CD4-positive, alpha-beta memory T cell (primary cell): ENCODE measurements at regions not wholly inside any gene's neighbourhood (a gene's known extent, or its start where the extent isn't known, plus 50 kb on each side); places are given as distances from the start of the nearest gene placed in this dataset.

Experiments
- CTCF ChIA-PET: fragments of 350-600 bp; sonication (Branson Sonifier 250); formaldehyde crosslinking; loops from one replicate; lab custom pipeline; 2021; ENCODE audit warnings: inconsistent platforms; ENCODE audit not compliant: partially characterized antibody; lab: Charles Lee
- POLR2A ChIA-PET: fragments of 350-600 bp; sonication (Branson Sonifier 250); formaldehyde crosslinking; loops from one replicate; lab custom pipeline; 2021; ENCODE audit not compliant: partially characterized antibody; lab: Charles Lee
- DNase-seq, 5 donors: peaks; one replicate each; pipeline versions ENCODE4 v3.0.0 to v3.0.0-alpha.2; 2020 to 2022; ENCODE audit warnings: mixed read lengths in 1 of 5
- H3K27ac ChIP-seq: one replicate; pipeline ENCODE4 v1.7.0; 2013; ENCODE audit warnings: low read depth, low read length
- H3K27me3 ChIP-seq: 2 replicates; pipeline ENCODE4 v1.7.0; 2013; ENCODE audit warnings: mild to moderate bottlenecking, low read length, moderate library complexity; ENCODE audit not compliant: insufficient read depth
- H3K36me3 ChIP-seq: 2 replicates; pipeline ENCODE4 v1.7.0; 2013; ENCODE audit warnings: mild to moderate bottlenecking, low read length, moderate library complexity; ENCODE audit not compliant: insufficient read depth
- H3K4me1 ChIP-seq: 2 replicates; pipeline ENCODE4 v1.7.0; 2013; ENCODE audit warnings: mild to moderate bottlenecking, low read length, moderate library complexity; ENCODE audit not compliant: insufficient read depth
- H3K4me3 ChIP-seq, 2 donors: one replicate each; pipeline ENCODE4 v1.7.0; 2013; ENCODE audit warnings: low read length in 2 of 2, mild to moderate bottlenecking in 1 of 2
- H3K9me3 ChIP-seq, 2 donors: one replicate each; pipeline ENCODE4 v1.7.0; 2013; ENCODE audit warnings: low read length in 2 of 2, control low read depth in 1 of 2; ENCODE audit not compliant: control insufficient read depth in 1 of 2
- H3K27ac Mint-ChIP-seq, 7 donors: one replicate each; pipeline ENCODE4 v1.8.0; 2020 to 2021; ENCODE audit warnings: mixed read lengths in 7 of 7, mild to moderate bottlenecking in 6 of 7, inconsistent platforms in 3 of 7, moderate library complexity in 3 of 7
- H3K27me3 Mint-ChIP-seq, 2 donors: one replicate each; pipeline ENCODE4 v1.8.0; 2020 to 2021; ENCODE audit warnings: mixed read lengths in 2 of 2
- H3K36me3 Mint-ChIP-seq, 2 donors: one replicate each; pipeline ENCODE4 v1.8.0; 2020 to 2021; ENCODE audit warnings: mixed read lengths in 2 of 2, inconsistent platforms in 1 of 2, mild to moderate bottlenecking in 1 of 2
- H3K4me1 Mint-ChIP-seq, 4 donors: one replicate each; pipeline ENCODE4 v1.8.0; 2020 to 2021; ENCODE audit warnings: mixed read lengths in 4 of 4, mild to moderate bottlenecking in 1 of 4
- H3K4me3 Mint-ChIP-seq, 8 donors: one replicate each; pipeline ENCODE4 v1.8.0; 2020 to 2021; ENCODE audit warnings: mixed read lengths in 8 of 8, mild to moderate bottlenecking in 7 of 8, moderate library complexity in 6 of 8, inconsistent platforms in 3 of 8
- H3K9me3 Mint-ChIP-seq, 8 donors: one replicate each; pipeline ENCODE4 v1.8.0; 2020 to 2021; ENCODE audit warnings: mixed read lengths in 8 of 8, mild to moderate bottlenecking in 5 of 8, inconsistent platforms in 3 of 8, moderate library complexity in 1 of 8
- intact Hi-C: fragments of 100-400 bp; cut with micrococcal nuclease; formaldehyde crosslinking; loops from one replicate; pipeline ENCODE4 v1.15.1; 2023

- no peak for DNase-seq
- H3K4me3 Mint-ChIP-seq, result no peak overlapping the region
- Histone ChIP-seq H3K4me1 (no peaks in the 10 kb centered on the region), H3K4me3 (no peak overlapping the region), H3K27me3 (no peaks in the 10 kb centered on the region), H3K36me3 (no peaks in the 10 kb centered on the region), H3K9me3 (no peaks in the 10 kb centered on the region), H3K27ac (no peak overlapping the region)
- ChIA-PET CTCF (no interaction called here), POLR2A (no interaction called here)
- peaks cover 0 to 4% (median 3%) of the 10 kb centered on the region in 4 donors for H3K4me1 Mint-ChIP-seq
- H3K27ac Mint-ChIP-seq, result no peak overlapping the region
- peaks cover 9 to 18% of the 10 kb centered on the region in 2 donors for H3K27me3 Mint-ChIP-seq
- intact Hi-C loops, result no loop called here
- H3K9me3 Mint-ChIP-seq, result peaks cover 0 to 3% (median 0%) of the 10 kb centered on the region in 8 donors
- H3K36me3 Mint-ChIP-seq, result peaks cover 0 to 4% of the 10 kb centered on the region in 2 donors
Observed at GRCh38 chr10:4685491-4685890, 140.5 kb upstream of the AKR1E2 start.

GRCh38 chr10:4684434-4684833 lies 141.6 kb upstream of the AKR1E2 start:
- Histone ChIP-seq H3K27ac (no peak overlapping the region), H3K4me1 (no peaks in the 10 kb centered on the region), H3K27me3 (no peaks in the 10 kb centered on the region), H3K9me3 (no peaks in the 10 kb centered on the region), H3K36me3 (no peaks in the 10 kb centered on the region), H3K4me3 (no peak overlapping the region)
- H3K4me3 Mint-ChIP-seq, result no peak overlapping the region
- CTCF ChIA-PET, result no interaction called here
- peaks cover 0 to 4% (median 3%) of the 10 kb centered on the region in 4 donors for H3K4me1 Mint-ChIP-seq
- peaks cover 0 to 4% of the 10 kb centered on the region in 2 donors for H3K36me3 Mint-ChIP-seq
- no peak overlapping the region for H3K27ac Mint-ChIP-seq
- POLR2A ChIA-PET, result no interaction called here
- peaks cover 0 to 3% (median 0%) of the 10 kb centered on the region in 8 donors for H3K9me3 Mint-ChIP-seq
- intact Hi-C loops, result no loop called here
- peaks cover 9 to 19% of the 10 kb centered on the region in 2 donors for H3K27me3 Mint-ChIP-seq
- DNase-seq, result no peak

- POLR2A ChIA-PET, result no interaction called here
- Mint-ChIP-seq H3K9me3 (peaks cover 0 to 3% (median 0%) of the 10 kb centered on the region in 8 donors), H3K27me3 (peaks cover 9 to 19% of the 10 kb centered on the region in 2 donors), H3K36me3 (peaks cover 0 to 4% of the 10 kb centered on the region in 2 donors), H3K27ac (no peak overlapping the region), H3K4me3 (peak overlapping the region in 1 of 8 donors; percentile 57), H3K4me1 (peaks cover 0 to 4% (median 3%) of the 10 kb centered on the region in 4 donors)
- Histone ChIP-seq H3K27ac (no peak overlapping the region), H3K4me1 (no peaks in the 10 kb centered on the region), H3K36me3 (no peaks in the 10 kb centered on the region), H3K4me3 (no peak overlapping the region), H3K9me3 (no peaks in the 10 kb centered on the region), H3K27me3 (no peaks in the 10 kb centered on the region)
- CTCF ChIA-PET, result no interaction called here
- intact Hi-C loops, result no loop called here
- no peak for DNase-seq
Observed at GRCh38 chr10:4683838-4684237, 142.2 kb upstream of the AKR1E2 start.

- POLR2A ChIA-PET, result no interaction called here
- H3K27me3 Mint-ChIP-seq, result peaks cover 14 to 19% of the 10 kb centered on the region in 2 donors
- H3K27ac Mint-ChIP-seq, result no peak overlapping the region
Observed at GRCh38 chr10:4683137-4683536, 142.9 kb upstream of the AKR1E2 start.

GRCh38 chr10:4678951-4679671 lies 146.9 kb upstream of the AKR1E2 start:
- H3K9me3 Mint-ChIP-seq, result peaks cover 0 to 2% (median 0%) of the 10 kb centered on the region in 8 donors
- ChIA-PET POLR2A (no interaction called here), CTCF (interaction anchor here (0.7 kb wide), 1 partner anchor 22 kb away, joined by 3 read pairs; no protein-coding TSS in a partner anchor)

More at GRCh38 chr10:4683137-4683536, 142.9 kb upstream of the AKR1E2 start:
- no peaks in the 10 kb centered on the region for H3K27me3 ChIP-seq
- no peak for DNase-seq
- H3K9me3 Mint-ChIP-seq, result peaks cover 0 to 3% (median 0%) of the 10 kb centered on the region in 8 donors
- H3K36me3 Mint-ChIP-seq, result peaks cover 0 to 4% of the 10 kb centered on the region in 2 donors
- intact Hi-C loops, result no loop called here
- no peak overlapping the region for H3K4me3 Mint-ChIP-seq
- H3K9me3 ChIP-seq, result no peaks in the 10 kb centered on the region
- peaks cover 0 to 4% (median 2%) of the 10 kb centered on the region in 4 donors for H3K4me1 Mint-ChIP-seq
- no peaks in the 10 kb centered on the region for H3K36me3 ChIP-seq
- CTCF ChIA-PET, result no interaction called here
- H3K4me3 ChIP-seq, result no peak overlapping the region
- no peaks in the 10 kb centered on the region for H3K4me1 ChIP-seq
- no peak overlapping the region for H3K27ac ChIP-seq

GRCh38 chr10:4678023-4678950 lies 147.7 kb upstream of the AKR1E2 start:
- Mint-ChIP-seq H3K36me3 (no peaks in the 10 kb centered on the region), H3K27ac (no peak overlapping the region), H3K4me3 (no peak overlapping the region), H3K27me3 (peaks cover 15 to 23% of the 10 kb centered on the region in 2 donors), H3K9me3 (peaks cover 0 to 2% (median 0%) of the 10 kb centered on the region in 8 donors), H3K4me1 (no peaks in the 10 kb centered on the region)
- DNase-seq, result no peak
- intact Hi-C loops, result no loop called here
- POLR2A ChIA-PET, result no interaction called here
- no peaks in the 10 kb centered on the region for H3K36me3 ChIP-seq
- H3K27ac ChIP-seq, result no peak overlapping the region
- no peaks in the 10 kb centered on the region for H3K27me3 ChIP-seq
- H3K4me1 ChIP-seq, result no peaks in the 10 kb centered on the region
- CTCF ChIA-PET, result no interaction called here
- no peak overlapping the region for H3K4me3 ChIP-seq
- H3K9me3 ChIP-seq, result no peaks in the 10 kb centered on the region

More at GRCh38 chr10:4678951-4679671, 146.9 kb upstream of the AKR1E2 start:
- Histone ChIP-seq H3K27me3 (no peaks in the 10 kb centered on the region), H3K9me3 (no peaks in the 10 kb centered on the region), H3K4me3 (no peak overlapping the region), H3K27ac (no peak overlapping the region), H3K4me1 (no peaks in the 10 kb centered on the region), H3K36me3 (no peaks in the 10 kb centered on the region)
- H3K27ac Mint-ChIP-seq, result no peak overlapping the region
- no peaks in the 10 kb centered on the region for H3K4me1 Mint-ChIP-seq
- intact Hi-C loops, result no loop called here
- no peak overlapping the region for H3K4me3 Mint-ChIP-seq
- H3K27me3 Mint-ChIP-seq, result peaks cover 16 to 19% of the 10 kb centered on the region in 2 donors
- DNase-seq, result no peak
- H3K36me3 Mint-ChIP-seq, result no peaks in the 10 kb centered on the region
